Nucleus accumbens (tissue), 56 donors: ENCODE measurements at regions not wholly inside any gene's neighbourhood (a gene's known extent, or its start where the extent isn't known, plus 50 kb on each side); places are given as distances from the start of the nearest gene placed in this dataset.

Source experiments
- DNase-seq, 56 donors: peaks; one replicate each; lab custom pipeline; 2025; lab: John Stamatoyannopoulos, UW

- DNase-seq: no peak
These were observed 50.0 kb upstream of the BET1 start for GRCh38 chr7:94054130-94054529.

GRCh38 chr7:94055963-94056362 lies 51.8 kb upstream of the BET1 start:
- no peak for DNase-seq

GRCh38 chr7:94056796-94057207 lies 52.6 kb upstream of the BET1 start:
- no peak for DNase-seq

GRCh38 chr7:94057955-94058354 lies 53.8 kb upstream of the BET1 start:
- no peak for DNase-seq

- DNase-seq: no peak
These were observed 55.6 kb upstream of the BET1 start for GRCh38 chr7:94059746-94060145.

- no peak for DNase-seq
These were observed 56.6 kb upstream of the BET1 start for GRCh38 chr7:94060752-94061151.

- DNase-seq: no peak
These were observed 57.2 kb upstream of the BET1 start for GRCh38 chr7:94061326-94061725.

GRCh38 chr7:94062372-94062771 lies 58.2 kb upstream of the BET1 start:
- DNase-seq: no peak

- DNase-seq: no peak
These were observed 60.5 kb upstream of the BET1 start for GRCh38 chr7:94064541-94065191.

GRCh38 chr7:94067047-94067446 lies 62.9 kb upstream of the BET1 start:
- DNase-seq: no peak

GRCh38 chr7:94067506-94067905 lies 63.4 kb upstream of the BET1 start:
- no peak for DNase-seq

GRCh38 chr7:94069162-94069739 lies 65.1 kb upstream of the BET1 start:
- DNase-seq: no peak

GRCh38 chr7:94080551-94080950 lies 76.4 kb upstream of the BET1 start:
- no peak for DNase-seq

GRCh38 chr7:94082126-94082525 lies 78.0 kb upstream of the BET1 start:
- DNase-seq: no peak

- peak in 17 of 56 donors; percentile 0 to 43 (median 6) for DNase-seq
These were observed 83.7 kb upstream of the BET1 start for GRCh38 chr7:94087664-94088352.

- DNase-seq: peak in 1 of 56 donors; percentile 1
These were observed 84.4 kb upstream of the BET1 start for GRCh38 chr7:94088560-94088959.

GRCh38 chr7:94089806-94090205 lies 85.7 kb upstream of the BET1 start:
- DNase-seq: no peak

- DNase-seq: no peak
These were observed 88.8 kb upstream of the BET1 start for GRCh38 chr7:94092980-94093379.

GRCh38 chr7:94094298-94094697 lies 90.1 kb upstream of the BET1 start:
- no peak for DNase-seq

GRCh38 chr7:94095316-94096009 lies 91.3 kb upstream of the BET1 start:
- no peak for DNase-seq

GRCh38 chr7:94099679-94100078 lies 95.5 kb upstream of the BET1 start:
- DNase-seq: no peak
